WTC11 (cell line): ENCODE measurements at regions not wholly inside any gene's neighbourhood (a gene's known extent, or its start where the extent isn't known, plus 50 kb on each side); places are given as distances from the start of the nearest gene placed in this dataset.

ENCODE experiments used
- ATAC-seq: fragments of 200-7000 bp; cut with Tn5 transposase; 2 replicates; pipeline ENCODE4 v1.10.0; 2021; ENCODE audit warnings: mild to moderate bottlenecking, moderate library complexity
- CTCF ChIA-PET: fragments of 300-600 bp; sonication (Branson Sonifier 250); formaldehyde crosslinking; loops from one replicate; lab custom pipeline; 2021; ENCODE audit warnings: antibody characterized with exemption; lab: Charles Lee
- POLR2A ChIA-PET: fragments of 350-600 bp; sonication (Branson Sonifier 250); formaldehyde crosslinking; loops from one replicate; lab custom pipeline; 2021; ENCODE audit warnings: antibody characterized with exemption; lab: Charles Lee
- DNase-seq: peaks from one replicate; pipeline ENCODE4 v3.0.0; 2021; ENCODE audit warnings: low spot score
- H3K27ac Mint-ChIP-seq: 2 replicates; pipeline ENCODE4 v1.8.0; 2021; ENCODE audit warnings: mixed read lengths
- H3K27me3 Mint-ChIP-seq: 2 replicates; pipeline ENCODE4 v1.8.0; 2021; ENCODE audit warnings: low read depth, mild to moderate bottlenecking, moderate library complexity, mixed read lengths
- H3K36me3 Mint-ChIP-seq: 2 replicates; pipeline ENCODE4 v1.8.0; 2021; ENCODE audit warnings: mixed read lengths
- H3K4me1 Mint-ChIP-seq: 2 replicates; pipeline ENCODE4 v1.8.0; 2022; ENCODE audit warnings: mixed read lengths
- H3K4me3 Mint-ChIP-seq: 2 replicates; pipeline ENCODE4 v1.8.0; 2021; ENCODE audit warnings: mild to moderate bottlenecking, moderate library complexity, mixed read lengths
- H3K9me3 Mint-ChIP-seq: 2 replicates; pipeline ENCODE4 v1.8.0; 2021; ENCODE audit warnings: mixed read lengths
- AR ChIP-seq: fragments of 250-450 bp; sonication (Bioruptor Pico); IDR thresholded peaks from 2 replicates; pipeline ENCODE4 v1.9.0; 2021; ENCODE audit warnings: mild to moderate bottlenecking
- CDX4 ChIP-seq: fragments of 250-450 bp; sonication (Bioruptor Pico); IDR thresholded peaks from 2 replicates; pipeline ENCODE4 v1.9.0; 2021; ENCODE audit warnings: moderate library complexity, mild to moderate bottlenecking, inconsistent platforms, borderline replicate concordance
- CREM ChIP-seq: sonication (generic); formaldehyde crosslinking; IDR thresholded peaks from 2 replicates; pipeline ENCODE4 v1.8.1; 2022; ENCODE audit warnings: mild to moderate bottlenecking, missing genetic modification reagents, moderate library complexity
- CTCF ChIP-seq: fragments of 200-600 bp; IDR thresholded peaks from 2 replicates; pipeline ENCODE4 v1.8.0; 2022; ENCODE audit warnings: antibody characterized with exemption
- ERG ChIP-seq: fragments of 250-450 bp; sonication (Bioruptor Pico); IDR thresholded peaks from 2 replicates; pipeline ENCODE4 v1.8.0; 2021; ENCODE audit warnings: mild to moderate bottlenecking
- GABPB1 ChIP-seq: sonication (generic); formaldehyde crosslinking; IDR thresholded peaks from 2 replicates; pipeline ENCODE4 v1.8.1; 2023; ENCODE audit warnings: mild to moderate bottlenecking, missing genetic modification reagents
- MXD4 ChIP-seq: fragments of 250-450 bp; sonication (Bioruptor Pico); IDR thresholded peaks from 2 replicates; pipeline ENCODE4 v1.8.0; 2021; ENCODE audit warnings: mild to moderate bottlenecking, moderate library complexity, borderline replicate concordance
- NR3C1 ChIP-seq: sonication (generic); formaldehyde crosslinking; conservative IDR thresholded peaks from 2 replicates; pipeline ENCODE4 v1.8.1; 2023; ENCODE audit warnings: low read depth, mild to moderate bottlenecking, missing genetic modification reagents
- PRDM15 ChIP-seq: sonication (generic); formaldehyde crosslinking; IDR thresholded peaks from 2 replicates; pipeline ENCODE4 v1.8.0; 2022; ENCODE audit warnings: missing genetic modification reagents
- RELA ChIP-seq: sonication (generic); formaldehyde crosslinking; IDR thresholded peaks from 2 replicates; pipeline ENCODE4 v1.8.1; 2022; ENCODE audit warnings: missing genetic modification reagents, mild to moderate bottlenecking, borderline replicate concordance
- SMAD4 ChIP-seq: sonication (generic); formaldehyde crosslinking; IDR thresholded peaks from 2 replicates; pipeline ENCODE4 v1.8.0; 2022; ENCODE audit warnings: mild to moderate bottlenecking, missing genetic modification reagents
- USF2 ChIP-seq: sonication (generic); formaldehyde crosslinking; IDR thresholded peaks from 2 replicates; pipeline ENCODE4 v1.8.1; 2023; ENCODE audit warnings: mild to moderate bottlenecking, missing genetic modification reagents, moderate library complexity
- ZNF317 ChIP-seq: sonication (generic); formaldehyde crosslinking; IDR thresholded peaks from 2 replicates; pipeline ENCODE4 v1.8.1; 2023; ENCODE audit warnings: low read depth, mild to moderate bottlenecking, moderate library complexity, missing genetic modification reagents, borderline replicate concordance
- ZNF671 ChIP-seq: fragments of 250-450 bp; sonication (Bioruptor Pico); IDR thresholded peaks from 2 replicates; pipeline ENCODE4 v1.8.0; 2021; ENCODE audit warnings: mild to moderate bottlenecking

GRCh38 chr11:119545978-119546915 lies 123.3 kb upstream of the THY1 start:
- H3K36me3 Mint-ChIP-seq: peaks cover 7% of the 10 kb centered on the region; the same call in 1 of the 2 replicates
- no peak for ATAC-seq
- POLR2A ChIA-PET: interaction anchor here (0.8 kb wide), 1 partner anchor 13 kb away, joined by 3 read pairs; no protein-coding TSS in a partner anchor
- H3K4me1 Mint-ChIP-seq: no peaks in the 10 kb centered on the region
- no peak overlapping the region for H3K4me3 Mint-ChIP-seq
- peaks cover 10% of the 10 kb centered on the region for H3K9me3 Mint-ChIP-seq
- no peak overlapping the region for H3K27ac Mint-ChIP-seq
- no peak for TF ChIP-seq USF2 (CRISPR knock-in tag)
- no peak for TF ChIP-seq ZNF671
- no peak for TF ChIP-seq GABPB1
- TF ChIP-seq ERG (CRISPR knock-in tag): no peak
- no peak for TF ChIP-seq MXD4
- TF ChIP-seq CTCF: no peak
- no peak for TF ChIP-seq CDX4
- no peak for TF ChIP-seq PRDM15 (CRISPR knock-in tag)
- no peak for TF ChIP-seq AR (CRISPR knock-in tag)
- TF ChIP-seq ZNF317: no peak
- TF ChIP-seq RELA: no peak
- TF ChIP-seq CREM (CRISPR knock-in tag): no peak
- TF ChIP-seq NR3C1 (CRISPR knock-in tag): no peak
- TF ChIP-seq SMAD4 (CRISPR knock-in tag): no peak
- CTCF ChIA-PET: interaction anchor here (1.5 to 3.3 kb wide), 2 partner anchors 13 to 183 kb away, joined by 5 to 13 read pairs; partner anchors contain the start of gene NECTIN1
- peaks cover 3% of the 10 kb centered on the region; the same call in 1 of the 2 replicates for H3K27me3 Mint-ChIP-seq
- DNase-seq: no peak
